ENCODE measurements at regions not wholly inside any gene's neighbourhood (a gene's known extent, or its start where the extent isn't known, plus 50 kb on each side); places are given as distances from the start of the nearest gene placed in this dataset.

DNA sequence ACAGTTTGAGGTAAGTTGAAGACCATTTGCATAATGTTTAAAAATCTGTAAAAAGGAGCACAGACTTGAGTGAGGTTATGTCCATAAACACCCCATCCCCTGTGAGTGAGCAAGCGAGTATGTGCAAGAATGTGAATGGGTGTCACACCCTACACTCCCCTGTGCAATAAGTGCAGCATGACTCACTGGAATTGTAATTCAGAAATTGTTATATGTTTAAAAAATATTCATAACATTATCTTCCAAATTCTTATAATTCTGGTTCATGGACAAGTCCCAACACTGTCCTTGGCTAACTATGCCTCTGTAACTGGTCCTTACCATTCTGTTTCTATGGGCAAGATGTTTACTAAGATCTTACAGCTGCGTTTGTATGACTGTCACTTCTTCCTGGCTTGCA lies 207.8 kb upstream of the FAR2 start:
- DNase-seq = no peak

DNA sequence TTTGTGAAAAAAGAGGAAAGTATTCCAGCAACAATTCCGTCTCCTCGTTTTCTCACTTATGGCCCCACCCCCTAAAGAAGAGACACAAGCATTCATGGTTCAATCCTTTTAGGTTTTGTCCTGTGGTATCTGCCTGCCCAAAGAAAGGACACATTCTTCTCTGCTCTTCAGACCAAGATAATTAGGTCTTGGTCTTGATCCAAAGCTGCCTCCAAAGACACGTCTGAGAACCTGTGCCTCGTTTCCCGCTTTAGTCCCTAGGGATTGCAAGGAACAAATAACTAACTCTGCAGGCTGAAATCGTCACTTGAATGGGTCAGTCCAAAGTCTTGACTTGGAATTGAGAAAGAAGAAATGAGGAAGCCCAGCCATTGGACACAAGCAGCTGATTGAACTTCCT lies 202.7 kb upstream of the FAR2 start:
- no peak for DNase-seq

DNA sequence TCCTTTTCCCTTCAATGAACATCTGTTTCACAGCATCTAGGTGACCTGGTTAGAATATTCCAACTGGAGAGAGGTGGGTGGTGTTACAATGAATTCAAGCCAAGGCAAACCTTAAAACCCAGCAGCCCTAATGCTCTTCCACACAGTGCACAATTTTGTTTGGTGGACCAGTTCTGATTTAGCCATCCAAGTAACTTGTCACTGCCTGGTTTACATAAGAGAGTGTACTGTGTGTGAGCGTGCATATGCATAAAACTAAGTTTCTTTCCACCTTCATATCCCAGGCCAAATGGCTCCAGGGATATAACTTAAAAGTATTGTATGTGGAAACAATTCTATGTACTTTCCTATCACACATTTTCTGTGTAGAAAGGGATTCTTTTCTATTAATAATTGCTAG lies 200.4 kb upstream of the FAR2 start:
- DNase-seq = no peak

DNA sequence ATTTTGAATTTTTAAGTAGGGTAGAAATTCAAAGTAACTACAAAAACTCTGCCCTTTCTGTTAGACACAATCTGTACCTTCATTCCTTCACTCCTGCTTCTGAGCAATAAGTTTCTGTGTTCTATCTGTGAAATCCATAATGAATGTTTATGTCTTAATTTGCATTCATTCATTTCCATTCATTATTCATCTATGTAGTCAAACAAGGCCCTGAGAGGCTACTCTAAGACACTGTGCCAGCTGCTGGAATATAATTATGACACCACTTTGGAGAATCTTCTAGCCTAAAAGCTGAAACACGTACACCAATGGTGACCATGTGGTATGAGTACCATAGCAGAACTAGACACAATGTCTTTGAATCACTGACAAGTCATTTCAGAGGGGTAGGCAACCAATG lies 199.9 kb upstream of the FAR2 start:
- DNase-seq = no peak

DNA sequence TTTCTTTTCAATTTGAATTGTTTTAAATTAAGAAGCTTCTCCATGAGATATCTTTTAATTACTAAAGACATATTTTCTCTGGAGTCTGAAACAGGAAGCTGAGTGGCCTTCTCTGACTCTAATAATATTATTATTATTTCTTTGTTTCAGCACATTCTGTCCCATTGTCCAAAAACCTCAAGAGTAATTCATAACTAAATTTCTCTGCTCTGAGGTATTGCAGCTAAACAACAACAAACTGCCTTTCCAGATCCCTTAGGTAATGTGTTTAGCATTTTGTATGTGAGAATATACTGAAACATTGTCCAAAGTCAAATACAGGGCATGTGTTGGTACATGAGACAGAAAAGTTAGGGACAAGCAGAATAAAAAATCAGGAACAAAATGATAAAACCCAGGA lies 199.0 kb upstream of the FAR2 start:
- DNase-seq = no peak

DNA sequence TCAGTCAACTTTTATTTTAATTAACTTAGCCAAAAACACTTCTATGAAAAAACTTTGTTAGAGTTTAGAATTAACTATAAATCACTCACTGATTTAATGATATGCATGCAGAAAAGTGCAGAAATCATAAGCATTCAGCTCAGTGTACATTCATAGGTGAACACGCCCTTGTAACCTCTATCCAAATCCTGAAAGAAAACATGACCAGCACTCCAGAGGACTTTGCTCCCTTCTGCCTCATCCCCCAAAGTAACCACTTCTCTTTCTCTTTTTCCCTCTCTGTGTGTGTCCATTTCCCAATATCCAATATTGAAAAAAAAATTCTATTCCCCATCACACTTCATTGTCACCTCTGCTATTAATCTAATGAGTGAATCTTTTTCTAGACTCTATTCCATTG lies 197.1 kb upstream of the FAR2 start:
- DNase-seq = no peak

DNA sequence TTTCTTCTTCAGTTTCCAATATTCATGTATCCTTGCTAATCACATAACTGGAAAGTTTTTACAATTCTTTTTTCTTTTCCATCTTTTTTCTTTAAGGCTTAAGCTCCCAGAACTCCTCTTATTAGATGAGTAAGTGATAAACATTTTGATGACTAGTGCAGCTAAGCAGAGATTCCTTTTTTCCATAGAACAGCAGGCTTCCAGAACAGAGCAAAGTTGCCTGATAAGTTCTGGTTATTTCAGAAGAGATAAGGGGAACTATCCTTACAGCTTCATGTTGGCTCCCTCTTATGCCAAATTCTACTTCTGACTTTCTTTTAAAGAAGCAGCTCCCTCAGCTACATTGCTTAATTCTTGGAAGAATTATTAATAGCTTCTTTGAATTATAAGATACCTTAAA lies 194.7 kb upstream of the FAR2 start:
- DNase-seq = no peak

DNA sequence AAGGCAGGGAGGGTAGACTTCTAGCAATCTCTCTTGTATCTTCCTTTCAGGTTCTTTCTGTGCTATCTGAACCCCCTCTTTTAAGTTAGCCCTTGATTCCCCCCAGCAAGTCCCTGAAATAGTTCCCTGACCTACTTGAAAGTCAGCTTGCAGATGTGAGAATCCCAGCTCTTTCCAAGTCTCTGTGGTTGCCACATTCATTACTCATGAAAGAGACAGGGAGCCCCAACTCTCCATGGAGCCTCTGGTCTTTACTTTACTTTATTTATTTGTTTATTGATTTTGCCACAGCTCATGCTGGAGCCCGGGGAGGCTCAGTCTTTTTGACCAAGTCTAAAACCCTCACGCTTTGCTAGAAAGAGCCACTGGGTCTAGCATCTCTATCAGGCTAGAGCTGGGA lies 193.6 kb upstream of the FAR2 start:
- no peak for DNase-seq

DNA sequence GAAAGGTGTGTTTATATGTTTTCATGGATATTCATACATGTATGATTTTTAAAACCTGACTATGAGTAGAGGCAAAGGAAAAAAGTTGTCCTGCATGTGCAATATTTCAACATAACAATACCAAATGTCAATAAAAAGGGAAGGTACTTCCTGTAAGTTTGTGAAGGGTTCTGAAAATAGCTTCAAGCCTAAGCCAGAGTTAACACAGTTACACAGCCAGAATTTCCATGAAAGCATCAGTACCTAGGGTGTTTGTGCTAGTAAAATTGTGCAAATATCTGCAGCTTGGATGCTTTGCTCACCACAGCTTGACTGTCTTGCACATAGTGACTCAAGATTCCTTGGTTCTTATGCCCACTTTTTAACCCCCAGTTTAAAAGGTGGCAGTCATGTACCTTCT lies 193.1 kb upstream of the FAR2 start:
- no peak for DNase-seq

DNA sequence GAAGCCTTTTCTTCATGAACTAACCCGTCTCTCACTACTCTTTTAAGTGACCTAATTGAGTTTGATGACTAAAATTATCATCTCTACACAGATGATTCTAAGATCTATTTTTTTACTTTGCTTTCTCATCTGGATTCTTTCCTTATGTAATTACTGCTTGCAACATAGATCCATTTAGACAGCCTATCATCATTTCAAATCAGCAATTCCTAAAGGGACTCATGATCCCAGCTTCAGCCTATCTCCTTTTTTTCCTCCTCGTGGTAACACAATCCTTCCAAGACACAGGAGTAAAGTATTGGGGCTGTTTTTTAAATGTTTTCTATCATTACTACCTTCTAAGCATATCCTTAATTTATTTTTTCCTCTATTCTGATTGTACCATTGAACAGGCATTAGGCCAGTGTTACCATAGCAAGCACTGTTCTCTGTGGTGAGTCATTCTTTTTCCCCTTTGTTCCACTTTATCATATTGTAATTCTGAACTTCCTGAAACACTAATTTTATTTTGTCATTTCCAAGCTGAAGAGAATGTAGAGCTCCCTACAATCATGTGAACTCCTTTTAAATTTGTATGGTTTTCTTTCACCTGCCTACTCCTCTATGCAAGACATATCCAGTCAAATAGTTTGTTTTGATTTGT lies 190.4 kb upstream of the FAR2 start:
- DNase-seq = no peak

DNA sequence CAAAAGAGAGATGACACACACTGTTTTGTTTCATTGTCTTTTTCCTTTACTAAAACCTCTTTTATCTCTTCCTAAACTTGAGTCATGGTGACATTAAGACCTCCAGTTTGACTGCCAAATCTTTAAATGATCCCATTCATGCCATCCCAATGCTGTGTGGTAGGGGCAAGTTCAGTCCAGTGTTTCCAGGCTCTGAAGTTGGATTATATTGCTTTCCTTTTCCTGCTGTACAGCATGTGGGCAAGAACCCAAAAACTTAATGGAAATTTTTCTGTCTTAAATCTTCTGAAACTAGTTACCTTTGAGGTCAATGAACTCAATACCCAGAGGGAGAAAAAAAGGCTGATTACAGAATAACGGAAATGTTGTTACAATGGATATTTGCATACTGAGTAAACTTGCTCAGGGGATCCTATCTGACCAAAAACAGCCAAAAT lies 187.1 kb upstream of the FAR2 start:
- no peak for DNase-seq

DNA sequence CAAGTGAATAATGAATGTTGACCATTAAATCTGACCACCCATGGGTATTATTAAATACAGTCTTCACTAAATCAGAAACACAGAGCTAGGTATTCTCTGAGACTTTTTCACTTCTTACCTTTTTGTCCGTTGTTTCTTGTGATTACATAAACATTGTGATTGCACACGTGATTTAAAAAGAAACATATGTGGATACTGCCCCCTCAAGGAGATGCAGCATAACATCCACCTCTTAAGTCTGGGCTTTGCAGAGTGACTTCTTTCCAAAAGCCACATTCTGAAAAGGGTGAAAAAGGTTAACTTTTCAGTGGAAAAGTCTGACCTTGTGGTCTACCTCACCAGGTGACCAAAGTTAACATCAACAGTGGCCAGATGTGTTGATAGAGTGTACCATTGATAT lies 185.5 kb upstream of the FAR2 start:
- DNase-seq = peak in 1 of 2 experiments; percentile 7

DNA sequence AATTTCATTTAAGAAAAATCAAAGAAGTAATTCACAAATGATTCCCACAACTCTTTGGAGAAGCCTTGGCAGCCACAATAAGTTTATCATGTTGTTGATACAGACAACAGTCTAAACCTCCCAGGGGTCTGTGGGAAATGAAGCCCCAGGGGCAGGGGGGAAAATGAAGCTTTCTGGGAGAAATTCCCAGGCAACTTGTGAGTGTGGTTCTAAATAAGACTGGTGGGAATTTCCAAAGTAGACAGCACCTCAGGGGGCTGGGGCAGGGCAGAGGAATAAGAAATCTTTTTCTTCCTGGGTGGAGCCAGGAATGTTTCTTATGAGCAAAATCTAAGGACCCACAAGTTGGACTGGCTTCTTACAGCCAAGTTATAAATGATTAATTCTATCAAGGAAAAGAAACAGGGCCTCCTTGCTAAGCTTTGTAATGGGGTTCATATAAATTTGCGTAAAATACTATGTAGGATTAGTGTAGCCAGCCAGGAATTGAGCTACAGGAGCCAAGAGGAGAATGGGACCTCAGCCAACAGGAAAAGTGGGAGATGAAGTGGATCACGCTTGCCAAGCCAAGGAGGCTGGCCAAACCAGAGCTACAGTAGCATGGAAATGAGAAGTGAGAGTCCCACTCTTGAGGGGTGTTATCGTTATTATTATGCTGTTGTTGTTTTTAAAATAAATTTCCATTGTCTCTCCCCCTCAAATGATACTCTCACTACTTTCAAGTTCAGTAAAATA lies 182.9 kb upstream of the FAR2 start:
- no peak for DNase-seq

DNA sequence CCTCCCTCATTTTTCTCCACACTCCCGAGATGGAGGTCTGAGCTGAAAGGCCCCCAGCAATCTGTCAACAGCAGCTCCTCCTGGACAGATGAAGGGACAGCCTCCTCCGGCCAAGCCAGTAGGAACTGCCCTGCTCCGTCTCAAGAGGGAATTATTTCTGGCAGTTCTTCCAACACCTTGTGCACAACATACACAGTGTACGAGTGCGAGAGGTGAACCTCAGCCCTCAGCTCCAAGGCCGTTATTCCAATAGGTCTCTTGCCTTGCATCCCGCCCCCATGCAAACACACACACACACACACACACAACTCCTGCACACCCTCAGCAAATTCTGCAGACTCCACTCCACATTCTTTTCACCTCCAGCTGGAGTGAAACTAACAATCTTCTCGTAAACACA lies 181.7 kb upstream of the FAR2 start:
- no peak for DNase-seq

DNA sequence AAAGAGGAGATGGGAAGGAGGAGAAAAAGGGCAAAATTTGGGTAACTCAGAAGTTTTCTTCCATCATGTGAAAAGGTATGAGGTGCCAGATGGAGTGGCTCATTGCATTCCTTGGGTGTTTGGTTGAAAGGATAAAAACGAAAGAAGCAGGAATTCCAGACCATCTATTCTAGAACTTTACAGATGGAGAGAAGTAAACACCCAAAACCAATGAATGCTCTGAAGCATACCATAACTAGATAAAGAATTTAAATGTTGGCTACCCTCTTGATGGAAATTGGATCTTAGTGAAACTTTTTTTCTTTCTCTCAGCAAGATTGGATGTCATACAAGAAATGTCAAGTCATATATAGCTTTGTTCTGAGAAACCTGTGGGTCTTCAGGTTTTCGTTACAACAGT lies 175.6 kb upstream of the FAR2 start:
- DNase-seq = no peak

DNA sequence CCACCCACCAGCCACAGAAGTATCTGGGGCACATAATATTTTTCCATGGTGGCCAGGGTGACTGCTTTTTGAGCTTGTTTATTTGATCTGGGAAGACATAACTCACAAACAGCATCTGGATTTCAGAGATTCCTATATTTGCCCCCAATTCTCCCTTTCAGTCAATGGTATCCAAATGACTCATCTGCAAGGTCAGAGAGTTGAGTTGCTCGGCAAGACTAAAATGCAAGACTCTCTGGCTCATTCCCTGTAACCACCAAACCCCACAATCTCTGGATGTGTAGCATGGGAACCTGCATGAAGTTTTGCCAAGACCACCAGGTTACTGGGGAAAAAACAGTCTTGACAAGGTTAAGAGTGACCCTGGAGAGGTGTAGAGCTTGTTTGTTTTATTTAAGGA lies 174.9 kb upstream of the FAR2 start:
- no peak for DNase-seq

DNA sequence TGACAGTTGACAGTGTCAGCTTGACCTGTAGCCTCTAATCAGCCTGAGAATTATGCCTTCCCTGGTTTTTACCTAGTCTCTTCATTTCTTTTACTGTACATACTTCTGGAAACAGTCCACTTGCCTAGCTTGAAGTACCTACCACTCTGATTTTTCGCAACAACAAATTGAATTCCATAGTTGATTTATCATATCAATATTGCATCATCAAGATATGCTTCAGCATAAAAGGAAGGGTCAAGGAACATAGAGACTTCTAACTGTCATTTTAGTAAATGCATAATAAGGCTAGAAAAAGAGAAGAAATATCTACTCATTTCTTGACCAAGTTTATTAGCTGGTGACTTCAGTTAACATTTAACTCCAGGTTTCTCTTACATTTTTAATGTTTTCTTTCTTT lies 174.2 kb upstream of the FAR2 start:
- DNase-seq = no peak

DNA sequence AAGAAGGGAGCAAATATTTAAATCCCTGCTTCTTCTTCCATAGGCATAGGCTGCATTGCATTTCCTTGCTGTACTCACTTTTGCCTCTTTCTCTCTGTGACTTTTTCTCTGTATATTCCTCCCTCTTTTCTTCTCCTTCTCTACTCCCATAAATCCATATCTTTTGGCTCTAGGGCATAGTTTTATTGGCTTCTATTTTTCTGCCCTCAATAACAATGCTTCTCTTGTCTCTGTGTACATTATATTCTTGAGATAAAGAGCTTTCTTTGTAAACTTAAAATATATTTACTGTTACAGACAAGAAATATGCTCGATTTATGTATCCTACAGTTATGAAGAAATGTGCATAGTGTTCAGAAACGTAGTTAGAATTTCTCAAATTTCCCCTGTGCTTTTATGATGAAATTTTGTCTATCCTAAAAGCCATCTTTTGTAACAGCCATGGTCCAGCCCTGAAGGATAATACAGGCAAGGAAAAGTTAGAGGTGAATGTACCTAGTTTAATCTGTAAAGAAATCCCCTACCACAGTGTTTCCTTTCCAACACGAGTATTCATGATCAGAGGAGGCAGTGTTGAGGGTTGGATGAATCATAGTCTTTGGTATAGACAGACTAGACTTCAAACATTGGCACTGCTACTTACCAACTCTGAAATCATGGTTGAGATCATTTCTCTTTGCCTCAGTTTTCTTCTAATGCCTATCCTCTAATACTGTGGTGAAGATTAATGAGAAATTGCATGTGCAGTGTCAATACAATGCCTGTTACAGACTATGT lies 173.3 kb upstream of the FAR2 start:
- DNase-seq = no peak

DNA sequence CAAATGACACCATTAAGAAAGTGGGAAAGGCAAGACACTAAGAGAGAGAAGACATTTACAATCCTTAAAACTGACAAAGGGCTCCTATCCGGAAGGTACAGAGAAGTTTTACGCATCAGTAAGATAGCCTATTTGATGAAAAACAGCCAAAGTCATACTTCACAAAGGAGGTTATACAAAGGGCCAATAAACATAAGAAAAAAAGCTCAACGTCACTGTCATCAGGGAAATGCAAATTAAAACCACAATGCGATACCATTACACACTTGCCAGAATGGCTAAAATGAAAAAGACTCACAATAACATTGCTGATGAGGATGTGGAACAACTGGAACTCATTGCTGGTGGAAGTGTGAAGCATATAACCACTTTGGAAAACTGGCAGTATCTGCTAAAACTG lies 168.6 kb upstream of the FAR2 start:
- DNase-seq = no peak

DNA sequence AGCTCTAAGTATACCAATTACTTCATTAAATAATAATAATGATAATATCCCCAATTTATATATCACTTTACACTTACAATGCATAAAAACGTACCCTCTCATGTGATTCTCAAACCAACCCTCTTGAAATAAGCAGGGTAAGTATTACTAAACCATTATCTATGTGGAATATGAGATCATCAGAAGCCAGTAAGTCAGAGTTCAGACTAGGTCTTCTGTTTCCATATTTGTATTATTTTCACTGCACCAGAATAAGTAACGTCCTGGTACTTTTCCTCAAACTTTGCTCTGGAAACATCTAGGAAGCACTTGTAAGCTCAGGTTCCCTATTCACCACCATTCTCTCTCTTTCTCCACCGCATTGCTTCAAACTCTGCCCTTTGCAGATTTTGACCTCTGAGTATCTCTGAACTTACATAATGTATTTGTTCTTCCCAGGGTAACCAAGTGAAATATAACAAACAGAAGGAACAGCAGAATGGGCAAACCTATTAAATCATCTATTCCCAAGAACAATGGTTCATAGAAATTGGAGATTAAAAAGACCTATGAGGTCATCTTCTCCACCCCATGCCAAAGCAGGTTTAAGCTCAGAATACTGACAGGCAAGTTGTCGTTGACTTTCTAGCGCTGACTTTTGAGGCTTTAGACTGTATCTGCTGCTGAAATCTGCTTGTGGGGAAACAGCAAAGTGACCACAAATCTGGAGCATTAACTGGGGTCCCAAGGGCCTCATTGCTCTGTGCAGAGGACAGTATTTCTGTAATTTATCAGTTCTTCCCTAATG lies 161.3 kb upstream of the FAR2 start:
- DNase-seq = no peak

DNA sequence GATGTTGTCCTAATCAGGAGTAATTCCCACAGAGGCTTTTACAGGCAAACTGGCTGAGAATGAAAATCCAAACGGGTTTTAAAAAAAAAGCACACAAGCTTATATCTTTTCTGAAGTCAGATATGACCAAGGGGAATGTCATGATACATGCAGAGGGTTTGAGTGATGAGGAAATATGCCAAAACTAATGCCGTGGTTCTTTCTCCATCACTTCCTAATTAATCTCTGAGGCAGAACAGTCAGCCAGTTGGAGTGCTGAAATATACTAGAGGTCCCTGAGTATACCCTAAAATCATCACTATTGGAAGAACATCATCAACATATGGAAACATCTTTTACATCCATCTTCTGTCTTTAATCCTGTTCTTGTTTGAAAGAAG lies 160.8 kb upstream of the FAR2 start:
- no peak for DNase-seq

DNA sequence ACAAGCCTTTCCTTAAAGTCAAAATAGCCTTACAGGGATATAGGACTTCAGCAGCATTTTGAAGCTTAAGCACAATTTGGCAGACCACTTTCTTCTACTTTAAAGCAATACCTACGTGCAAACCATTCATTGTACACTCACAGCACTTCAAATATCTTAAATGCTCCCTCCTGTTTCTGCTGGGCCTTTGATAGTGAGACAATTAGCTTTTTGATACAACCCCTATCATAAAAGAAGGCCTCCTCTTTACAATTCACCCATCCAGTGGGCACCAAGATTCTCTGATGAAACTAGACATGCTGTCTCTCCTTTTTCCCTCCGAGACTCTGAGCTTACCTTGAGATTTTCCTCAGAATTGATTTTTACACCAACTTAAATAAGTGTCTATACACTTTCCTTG lies 157.5 kb upstream of the FAR2 start:
- no peak for DNase-seq

DNA sequence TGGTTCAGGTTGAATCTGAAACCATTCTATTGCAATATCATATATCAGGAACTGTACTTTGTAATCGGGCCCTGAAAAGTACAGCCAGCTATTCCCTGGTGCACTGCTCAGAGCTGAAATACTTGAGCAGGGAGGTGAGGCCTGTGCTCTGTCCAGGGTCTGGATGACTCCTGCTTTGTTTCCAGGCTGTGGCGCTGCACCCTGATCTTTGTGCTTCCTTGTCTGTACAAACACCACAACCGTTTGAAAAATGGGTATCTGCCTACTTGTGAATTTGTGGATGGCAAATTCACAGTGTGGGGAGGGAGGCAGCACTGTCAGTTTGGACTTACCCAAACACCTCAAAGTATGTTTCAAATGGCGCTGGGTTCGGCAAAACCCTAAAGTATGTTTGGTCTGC lies 155.4 kb upstream of the FAR2 start:
- DNase-seq = no peak

Data from SW 1271 (cell line).